GM23338 (cell line): ENCODE measurements at regions not wholly inside any gene's neighbourhood (a gene's known extent, or its start where the extent isn't known, plus 50 kb on each side); places are given as distances from the start of the nearest gene placed in this dataset.

Source experiments
- ATAC-seq: fragments of 200-7000 bp; cut with Tn5 transposase; 3 replicates; pipeline ENCODE4 v1.9.1; 2020
- DNase-seq: peaks from one replicate; pipeline ENCODE4 v3.0.0-alpha.2; 2015; ENCODE audit warnings: low spot score
- H2AFZ ChIP-seq: fragments of 200-600 bp; sonication (generic); 2 replicates; pipeline ENCODE4 v1.8.0; 2016; ENCODE audit warnings: antibody characterized with exemption, mild to moderate bottlenecking, moderate library complexity
- H3F3A ChIP-seq: fragments of 200-600 bp; sonication (generic); replicated peaks from 2 replicates; pipeline ENCODE4 v1.8.0; 2017; ENCODE audit warnings: antibody characterized with exemption, mixed run types, low read depth
- H3K27ac ChIP-seq: fragments of 200-600 bp; sonication (generic); 2 replicates; pipeline ENCODE4 v1.6.1; 2016; ENCODE audit warnings: low read depth
- H3K27me3 ChIP-seq: fragments of 200-600 bp; sonication (generic); 2 replicates; pipeline ENCODE4 v1.8.0; 2016; ENCODE audit warnings: mild to moderate bottlenecking, mixed run types, moderate library complexity; ENCODE audit not compliant: insufficient read depth
- H3K36me3 ChIP-seq: fragments of 200-600 bp; sonication (generic); 2 replicates; pipeline ENCODE4 v1.8.0; 2016; ENCODE audit warnings: mild to moderate bottlenecking; ENCODE audit not compliant: insufficient read depth
- H3K4me1 ChIP-seq: fragments of 200-600 bp; sonication (generic); 2 replicates; pipeline ENCODE4 v1.8.0; 2016; ENCODE audit warnings: mild to moderate bottlenecking, moderate library complexity; ENCODE audit not compliant: insufficient read depth
- H3K4me2 ChIP-seq: fragments of 200-600 bp; sonication (generic); 2 replicates; pipeline ENCODE4 v1.7.1; 2017; ENCODE audit warnings: mixed run types
- H3K4me3 ChIP-seq: fragments of 200-600 bp; sonication (generic); 2 replicates; pipeline ENCODE4 v1.6.1; 2016; ENCODE audit warnings: mixed run types
- H3K79me2 ChIP-seq: fragments of 200-600 bp; sonication (generic); replicated peaks from 2 replicates; pipeline ENCODE4 v1.8.0; 2017; ENCODE audit warnings: mild to moderate bottlenecking; ENCODE audit not compliant: insufficient read depth
- H3K9me2 ChIP-seq: fragments of 200-600 bp; sonication (generic); 2 replicates; pipeline ENCODE4 v1.8.0; 2017; ENCODE audit not compliant: insufficient read depth
- H4K20me1 ChIP-seq: fragments of 200-600 bp; sonication (generic); replicated peaks from 2 replicates; pipeline ENCODE4 v1.8.0; 2017; ENCODE audit warnings: mild to moderate bottlenecking; ENCODE audit not compliant: insufficient read depth
- H3K27ac Mint-ChIP-seq: 2 replicates; pipeline ENCODE4 v1.8.0; 2020; ENCODE audit warnings: inconsistent platforms, mild to moderate bottlenecking, moderate library complexity, mixed read lengths
- H3K27me3 Mint-ChIP-seq: 3 replicates; pipeline ENCODE4 v1.8.0; 2022; ENCODE audit warnings: low read depth, mild to moderate bottlenecking, moderate library complexity, mixed read lengths, inconsistent platforms; ENCODE audit not compliant: insufficient read depth, poor library complexity
- H3K36me3 Mint-ChIP-seq: 3 replicates; pipeline ENCODE4 v1.8.0; 2021; ENCODE audit warnings: low read depth, mild to moderate bottlenecking, inconsistent platforms, moderate library complexity, mixed read lengths
- H3K4me1 Mint-ChIP-seq: 3 replicates; pipeline ENCODE4 v1.8.0; 2020; ENCODE audit warnings: mild to moderate bottlenecking, inconsistent platforms, mixed read lengths
- H3K4me3 Mint-ChIP-seq: 3 replicates; pipeline ENCODE4 v1.8.0; 2021; ENCODE audit warnings: moderate library complexity, mild to moderate bottlenecking, inconsistent platforms, mixed read lengths
- H3K9me3 Mint-ChIP-seq: 3 replicates; pipeline ENCODE4 v1.8.0; 2020; ENCODE audit warnings: moderate library complexity, mild to moderate bottlenecking, inconsistent platforms, mixed read lengths
- CREB1 ChIP-seq: fragments of 250-450 bp; sonication (Bioruptor Pico); IDR thresholded peaks from 2 replicates; pipeline ENCODE4 v1.5.0; 2020; ENCODE audit warnings: low read depth, mild to moderate bottlenecking, moderate library complexity
- JUNB ChIP-seq: IDR thresholded peaks from one replicate; pipeline ENCODE4 v1.6.1; 2016; ENCODE audit warnings: antibody characterized with exemption; ENCODE audit not compliant: unreplicated experiment
- POLR2AphosphoS5 ChIP-seq: IDR thresholded peaks from 2 replicates; pipeline ENCODE4 v1.6.1; 2016; ENCODE audit warnings: antibody characterized with exemption, low read depth
- REST ChIP-seq: IDR thresholded peaks from one replicate; pipeline ENCODE4 v1.6.1; 2018; ENCODE audit warnings: antibody characterized with exemption; ENCODE audit not compliant: unreplicated experiment
- ZNF462 ChIP-seq: fragments of 250-450 bp; sonication (Bioruptor Pico); IDR thresholded peaks from 2 replicates; pipeline ENCODE4 v1.5.0; 2020; ENCODE audit warnings: mild to moderate bottlenecking, moderate library complexity

GRCh38 chr9:19937121-19937520 is 148.3 kb upstream of the SLC24A2 start (continued):
- TF ChIP-seq REST (no peak), POLR2AphosphoS5 (no peak), JUNB (no peak), CREB1 (CRISPR knock-in tag) (no peak)

GRCh38 chr9:19936598-19936997 is 147.8 kb upstream of the SLC24A2 start:
- DNase-seq, result no peak
- H3K4me1 Mint-ChIP-seq, result peaks cover 20% of the 10 kb centered on the region
- 0 out of 2 replicates have a peak, but pooled peaks cover 3% of the 10 kb centered on the region for H3F3A ChIP-seq
- TF ChIP-seq ZNF462 (CRISPR knock-in tag), result no peak
- ATAC-seq, result no peak
- no peak overlapping the region for H3K4me3 Mint-ChIP-seq
- no peaks in the 10 kb centered on the region; the same call in 1 of the 2 replicates for H3K4me1 ChIP-seq
- H3K9me3 Mint-ChIP-seq, result no peaks in the 10 kb centered on the region; the same call in 2 of the 3 replicates
- no peak overlapping the region for H3K4me3 ChIP-seq
- H3K27ac Mint-ChIP-seq, result no peak overlapping the region
- H4K20me1 ChIP-seq, result no peaks in the 10 kb centered on the region
- no peaks in the 10 kb centered on the region for H3K9me2 ChIP-seq
- no peak overlapping the region for H2AFZ ChIP-seq
- no peaks in the 10 kb centered on the region for H3K36me3 Mint-ChIP-seq
- no peak overlapping the region for H3K4me2 ChIP-seq
- H3K36me3 ChIP-seq, result no peaks in the 10 kb centered on the region
- H3K27ac ChIP-seq, result no peak overlapping the region
- peaks cover 20% of the 10 kb centered on the region; the same call in 1 of the 2 replicates for H3K27me3 ChIP-seq
- H3K27me3 Mint-ChIP-seq, result peaks cover 12% of the 10 kb centered on the region
- no peaks in the 10 kb centered on the region for H3K79me2 ChIP-seq
